Adipocyte (in vitro differentiated cells): ENCODE measurements at regions not wholly inside any gene's neighbourhood (a gene's known extent, or its start where the extent isn't known, plus 50 kb on each side); places are given as distances from the start of the nearest gene placed in this dataset.
"Not testable (repeated sequence)": the region's sequence is repeated elsewhere in the genome, so short reads cannot be mapped to it uniquely, and the experiment has no call there.

Experiments
- DNase-seq: peaks from one replicate; pipeline ENCODE4 v3.0.0-alpha.2; 2015; ENCODE audit warnings: low read depth
- H3K27me3 ChIP-seq: replicated peaks from 2 replicates; pipeline ENCODE4 v1.7.0; 2013; ENCODE audit warnings: mild to moderate bottlenecking, low read length, moderate library complexity; ENCODE audit not compliant: control insufficient read depth, insufficient read depth
- H3K36me3 ChIP-seq: 2 replicates; pipeline ENCODE4 v1.7.0; 2013; ENCODE audit warnings: low read length, mild to moderate bottlenecking, moderate library complexity; ENCODE audit not compliant: control insufficient read depth, insufficient read depth, severe bottlenecking
- H3K4me1 ChIP-seq: 2 replicates; pipeline ENCODE4 v1.7.0; 2013; ENCODE audit warnings: mild to moderate bottlenecking, low read length, moderate library complexity; ENCODE audit not compliant: control insufficient read depth, insufficient read depth
- H3K4me3 ChIP-seq: 2 replicates; pipeline ENCODE4 v1.7.0; 2013; ENCODE audit warnings: mild to moderate bottlenecking, low read length, moderate library complexity
- H3K9ac ChIP-seq: 2 replicates; pipeline ENCODE4 v1.7.0; 2013; ENCODE audit warnings: mild to moderate bottlenecking, low read length, moderate library complexity
- H3K9me3 ChIP-seq: 2 replicates; pipeline ENCODE4 v1.7.0; 2013; ENCODE audit warnings: mild to moderate bottlenecking, low read length, moderate library complexity; ENCODE audit not compliant: control insufficient read depth

GRCh38 chr13:22789027-22789593 lies 391.7 kb upstream of the SGCG start:
- no peaks in the 10 kb centered on the region for H3K36me3 ChIP-seq
- peaks cover 3% of the 10 kb centered on the region for H3K4me1 ChIP-seq
- H3K4me3 ChIP-seq: no peak overlapping the region
- no peak overlapping the region for H3K9ac ChIP-seq
- peaks cover 9% of the 10 kb centered on the region for H3K27me3 ChIP-seq
- H3K9me3 ChIP-seq: no peaks in the 10 kb centered on the region
- no peak for DNase-seq

- DNase-seq: no peak
- no peaks in the 10 kb centered on the region for H3K36me3 ChIP-seq
- H3K9me3 ChIP-seq: no peaks in the 10 kb centered on the region
- no peak overlapping the region for H3K9ac ChIP-seq
- peaks cover 3% of the 10 kb centered on the region for H3K4me1 ChIP-seq
- H3K27me3 ChIP-seq: peaks cover 9% of the 10 kb centered on the region
- H3K4me3 ChIP-seq: no peak overlapping the region
Observed at GRCh38 chr13:22789916-22790315, 390.9 kb upstream of the SGCG start.

GRCh38 chr13:22793598-22794134 lies 387.1 kb upstream of the SGCG start:
- no peak for DNase-seq
- no peaks in the 10 kb centered on the region for H3K36me3 ChIP-seq
- no peaks in the 10 kb centered on the region for H3K9me3 ChIP-seq
- H3K4me1 ChIP-seq: peaks cover 3% of the 10 kb centered on the region
- peaks cover 9% of the 10 kb centered on the region for H3K27me3 ChIP-seq
- H3K4me3 ChIP-seq: no peak overlapping the region
- no peak overlapping the region for H3K9ac ChIP-seq

- H3K36me3 ChIP-seq: no peaks in the 10 kb centered on the region
- DNase-seq: no peak
- H3K9ac ChIP-seq: peak overlapping the region; percentile 2
- no peaks in the 10 kb centered on the region for H3K4me1 ChIP-seq
- H3K9me3 ChIP-seq: no peaks in the 10 kb centered on the region
- peak overlapping the region; percentile 31 for H3K4me3 ChIP-seq
- peaks cover 9% of the 10 kb centered on the region for H3K27me3 ChIP-seq
Observed at GRCh38 chr13:22800526-22801401, 380.0 kb upstream of the SGCG start.

- H3K27me3 ChIP-seq: peaks cover 9% of the 10 kb centered on the region
- H3K4me1 ChIP-seq: no peaks in the 10 kb centered on the region
- no peaks in the 10 kb centered on the region for H3K36me3 ChIP-seq
- DNase-seq: no peak
- H3K4me3 ChIP-seq: peak overlapping the region; percentile 31
- no peaks in the 10 kb centered on the region for H3K9me3 ChIP-seq
- H3K9ac ChIP-seq: peak overlapping the region; percentile 2
Observed at GRCh38 chr13:22801402-22802003, 379.3 kb upstream of the SGCG start.

GRCh38 chr13:22812793-22813192 lies 368.0 kb upstream of the SGCG start:
- DNase-seq: no peak
- Histone ChIP-seq H3K9me3 (no peaks in the 10 kb centered on the region), H3K36me3 (no peaks in the 10 kb centered on the region), H3K9ac (no peak overlapping the region), H3K4me3 (peak overlapping the region; percentile 34), H3K4me1 (peaks cover 12% of the 10 kb centered on the region), H3K27me3 (no peaks in the 10 kb centered on the region)

GRCh38 chr13:22813531-22814377 lies 367.0 kb upstream of the SGCG start:
- not testable (repeated sequence) for H3K9me3 ChIP-seq, H3K9ac ChIP-seq, H3K27me3 ChIP-seq, H3K36me3 ChIP-seq, DNase-seq
- Histone ChIP-seq H3K4me1 (peaks cover 12% of the 10 kb centered on the region), H3K4me3 (peak overlapping the region; percentile 34)

- H3K36me3 ChIP-seq, H3K27me3 ChIP-seq, H3K4me3 ChIP-seq, H3K9ac ChIP-seq, H3K9me3 ChIP-seq, DNase-seq: not testable (repeated sequence)
- H3K4me1 ChIP-seq: peaks cover 12% of the 10 kb centered on the region
Observed at GRCh38 chr13:22814433-22814832, 366.3 kb upstream of the SGCG start.

GRCh38 chr13:22821589-22821988 lies 359.2 kb upstream of the SGCG start:
- no peaks in the 10 kb centered on the region for H3K9me3 ChIP-seq
- H3K4me3 ChIP-seq: no peak overlapping the region
- no peaks in the 10 kb centered on the region for H3K36me3 ChIP-seq
- no peak overlapping the region for H3K9ac ChIP-seq
- H3K4me1 ChIP-seq: no peaks in the 10 kb centered on the region
- H3K27me3 ChIP-seq: no peaks in the 10 kb centered on the region
- no peak for DNase-seq

GRCh38 chr13:22825186-22825585 lies 355.6 kb upstream of the SGCG start:
- Histone ChIP-seq H3K27me3 (no peaks in the 10 kb centered on the region), H3K36me3 (no peaks in the 10 kb centered on the region), H3K9me3 (no peaks in the 10 kb centered on the region), H3K9ac (no peak overlapping the region), H3K4me1 (no peaks in the 10 kb centered on the region), H3K4me3 (no peak overlapping the region)
- no peak for DNase-seq
